K562 (cell line): ENCODE measurements at regions not wholly inside any gene's neighbourhood (a gene's known extent, or its start where the extent isn't known, plus 50 kb on each side); places are given as distances from the start of the nearest gene placed in this dataset.

Experiments
- ATAC-seq: fragments of 200-7000 bp; cut with Tn5 transposase; 3 replicates; pipeline ENCODE4 v1.9.1; 2020; ENCODE audit warnings: moderate library complexity
- BruUV-seq: library from RNA; stranded (reverse); fragments of 400-500 nt; replicated peaks from 2 replicates; lab custom pipeline; 2021; lab: Mats Ljungman, UMichigan
- CTCF ChIA-PET: fragments of 300-600 bp; formaldehyde crosslinking; extraction: SDS; loops from one replicate; lab custom pipeline; 2021; ENCODE audit warnings: low intra/inter-chr PET ratio; lab: Yijun Ruan, JAX
- POLR2A ChIA-PET: fragments of 300-600, 350-650 bp; sonication (Branson Sonifier 250); formaldehyde crosslinking; extraction: SDS; loops from one replicate; lab custom pipeline; 2021; ENCODE audit warnings: antibody characterized with exemption, inconsistent platforms; lab: Yijun Ruan, JAX
- DNase-seq, 4 experiments: peaks; one replicate each; pipeline versions ENCODE4 v3.0.0 to v3.0.0-alpha.2; 2011 to 2018; ENCODE audit warnings: low spot score in 3 of 4, mixed read lengths in 3 of 4; ENCODE audit errors: extremely low read depth in 1 of 4
- FAIRE-seq: peaks from 2 replicates; lab custom pipeline; 2011; peaks lifted over from hg19 to GRCh38; lab: Jason Lieb, UNC
- H2AFZ ChIP-seq: 2 replicates; pipeline ENCODE4 v1.6.0; 2011; ENCODE audit warnings: low read depth, low read length, control low read depth, inconsistent platforms
- H3K27ac ChIP-seq: fragments of 200-600 bp; 3 replicates; pipeline ENCODE4 v1.8.0; 2011; ENCODE audit warnings: low read depth, mild to moderate bottlenecking, control low read depth, inconsistent platforms, low read length, moderate library complexity, mixed read lengths; ENCODE audit errors: extremely low read depth
- H3K27me3 ChIP-seq, 2 experiments: fragments of 300-600 bp in 1 of 2; 2 replicates in 1 of 2; 3 replicates in 1 of 2; pipeline versions ENCODE4 v1.6.0 to v1.8.0; 2011; ENCODE audit warnings: inconsistent platforms in 2 of 2, low read length in 2 of 2, mild to moderate bottlenecking in 1 of 2, mixed read lengths in 1 of 2, moderate library complexity in 1 of 2; ENCODE audit not compliant: control insufficient read depth in 2 of 2, insufficient read depth in 2 of 2
- H3K36me3 ChIP-seq: fragments of 300-600 bp; 3 replicates; pipeline ENCODE4 v1.8.0; 2011; ENCODE audit warnings: mild to moderate bottlenecking, low read length, inconsistent platforms; ENCODE audit not compliant: control insufficient read depth, insufficient read depth
- H3K4me1 ChIP-seq, 2 experiments: fragments of 200-600 bp in 1 of 2; replicated peaks in 1 of 2; 2 replicates in 1 of 2; 3 replicates in 1 of 2; pipeline versions ENCODE4 v1.5.1 to v1.8.0; 2011; ENCODE audit warnings: inconsistent platforms in 2 of 2, low read length in 2 of 2, mild to moderate bottlenecking in 1 of 2, mixed read lengths in 1 of 2, moderate library complexity in 1 of 2; ENCODE audit not compliant: control insufficient read depth in 2 of 2, insufficient read depth in 2 of 2
- H3K4me2 ChIP-seq: 2 replicates; pipeline ENCODE4 v1.6.1; 2011; ENCODE audit warnings: low read length, control low read depth, inconsistent platforms, mixed read lengths; ENCODE audit not compliant: insufficient read depth
- H3K4me3 ChIP-seq: fragments of 200-600 bp; sonication (generic), shearing (Covaris generic); 2 replicates; pipeline ENCODE4 v1.5.1; 2016; ENCODE audit warnings: control low read depth, inconsistent platforms
- H3K79me2 ChIP-seq: fragments of 200-600 bp; 3 replicates; pipeline ENCODE4 v1.8.0; 2011; ENCODE audit warnings: low read length, inconsistent platforms; ENCODE audit not compliant: control insufficient read depth, insufficient read depth
- H3K9ac ChIP-seq, 2 experiments: 2 replicates each; pipeline versions ENCODE4 v1.6.0 to v1.6.1; 2011; ENCODE audit warnings: low read depth in 2 of 2, low read length in 2 of 2, control low read depth in 1 of 2, inconsistent platforms in 1 of 2, mild to moderate bottlenecking in 1 of 2, mixed read lengths in 1 of 2; ENCODE audit not compliant: insufficient read depth in 1 of 2
- H3K9me1 ChIP-seq: one replicate; pipeline ENCODE4 v1.6.0; 2011; ENCODE audit warnings: inconsistent platforms, mild to moderate bottlenecking, low read length, moderate library complexity; ENCODE audit not compliant: control insufficient read depth, insufficient read depth
- H3K9me3 ChIP-seq: replicated peaks from 2 replicates; pipeline ENCODE4 v1.5.1; 2011; ENCODE audit warnings: low read depth, low read length, inconsistent platforms; ENCODE audit not compliant: control insufficient read depth, insufficient read depth
- H4K20me1 ChIP-seq: replicated peaks from 2 replicates; pipeline ENCODE4 v1.6.1; 2011; ENCODE audit warnings: low read length, inconsistent platforms, mixed read lengths; ENCODE audit not compliant: control insufficient read depth, insufficient read depth
- ARID4B ChIP-seq: sonication (generic); formaldehyde crosslinking; IDR thresholded peaks from 2 replicates; pipeline ENCODE4 v1.8.0; 2022; ENCODE audit warnings: mild to moderate bottlenecking, missing genetic modification reagents
- BCL6 ChIP-seq: fragments of 250-450 bp; sonication (Bioruptor Pico); IDR thresholded peaks from 2 replicates; pipeline ENCODE4 v1.4.0; 2020
- DDX20 ChIP-seq: fragments of 450-650 bp; IDR thresholded peaks from 2 replicates; pipeline ENCODE4 v1.6.1; 2016; ENCODE audit warnings: missing genetic modification characterization, low read depth, mild to moderate bottlenecking, missing compliant biosample characterization, moderate library complexity
- DEAF1 ChIP-seq: fragments of 450-650 bp; formaldehyde crosslinking; IDR thresholded peaks from 2 replicates; pipeline ENCODE4 v1.4.0; 2020; ENCODE audit warnings: mild to moderate bottlenecking, moderate library complexity
- FOXJ3 ChIP-seq: sonication (generic); formaldehyde crosslinking; IDR thresholded peaks from 2 replicates; pipeline ENCODE4 v1.4.0; 2020; ENCODE audit warnings: mild to moderate bottlenecking, missing genetic modification reagents
- NFE2 ChIP-seq: IDR thresholded peaks from 2 replicates; pipeline ENCODE4 v1.6.1; 2014; ENCODE audit warnings: antibody characterized with exemption, low read depth
- OTX1 ChIP-seq: fragments of 450-650 bp; formaldehyde crosslinking; IDR thresholded peaks from 2 replicates; pipeline ENCODE4 v1.4.0; 2022; ENCODE audit warnings: mild to moderate bottlenecking
- SLC30A9 ChIP-seq: fragments of 250-450 bp; sonication (Bioruptor Pico); IDR thresholded peaks from 2 replicates; pipeline ENCODE4 v1.8.0; 2022; ENCODE audit warnings: mild to moderate bottlenecking, moderate library complexity
- TAF1 ChIP-seq: IDR thresholded peaks from 2 replicates; pipeline ENCODE4 v1.6.1; 2011; ENCODE audit warnings: mild to moderate bottlenecking, low read length, moderate library complexity; ENCODE audit not compliant: insufficient read depth, control insufficient read depth, severe bottlenecking; ENCODE audit errors: extremely low read depth
- ZBTB17 ChIP-seq: fragments of 450-650 bp; formaldehyde crosslinking; IDR thresholded peaks from 2 replicates; pipeline ENCODE4 v1.4.0; 2020; ENCODE audit warnings: mild to moderate bottlenecking
- ZHX1 ChIP-seq: fragments of 150-350 bp; conservative IDR thresholded peaks from 2 replicates; pipeline ENCODE4 v1.6.1; 2014; ENCODE audit warnings: low read length
- ZKSCAN3 ChIP-seq: fragments of 250-450 bp; sonication (Bioruptor Pico); IDR thresholded peaks from 2 replicates; pipeline ENCODE4 v1.4.0; 2020
- ZNF143 ChIP-seq: sonication (generic); formaldehyde crosslinking; IDR thresholded peaks from 2 replicates; pipeline ENCODE4 v1.9.0; 2022; ENCODE audit warnings: mild to moderate bottlenecking, missing genetic modification reagents
- ZNF436 ChIP-seq: fragments of 250-450, 450-650 bp; sonication (Bioruptor Pico); formaldehyde crosslinking; IDR thresholded peaks from 2 replicates; pipeline ENCODE4 v1.7.0; 2020; ENCODE audit warnings: mild to moderate bottlenecking
- ZNF507 ChIP-seq: conservative IDR thresholded peaks from 2 replicates; pipeline ENCODE4 v1.6.1; 2017; ENCODE audit warnings: missing genetic modification characterization, missing compliant biosample characterization
- WGBS: fragments of 100-300 bp; shearing (Covaris generic); methylation state at CpG from one replicate; pipeline ENCODE4 v1.1.6; 2016; ENCODE audit warnings: low coverage, mixed read lengths; ENCODE audit not compliant: insufficient coverage; ENCODE audit errors: missing lambda C conversion rate; 5-methylcytosine and 5-hydroxymethylcytosine counted together
- in situ Hi-C: fragments of 300-500 bp; cut with MboI; formaldehyde crosslinking; loops from 4 replicates; pipeline ENCODE4 v1.15.0; 2018; ENCODE audit warnings: inconsistent platforms, mixed read lengths
- intact Hi-C: fragments of 100-400 bp; cut with micrococcal nuclease; formaldehyde crosslinking; loops from 2 replicates; pipeline ENCODE4 v1.14.2; 2022

- H2AFZ ChIP-seq = no peak overlapping the region
- POLR2A ChIA-PET = no interaction called here
- in situ Hi-C loops = no loop called here
- H3K27me3 ChIP-seq = no peaks in the 10 kb centered on the region
- no peak for DNase-seq
- no peak overlapping the region for H3K4me3 ChIP-seq
- no peak for FAIRE-seq
- ATAC-seq = no peak
- H3K9ac ChIP-seq = no peak overlapping the region
- 3% methylated on average over 4 of the region's 4 CpGs for WGBS
- no peak overlapping the region for H3K27ac ChIP-seq
- intact Hi-C loops = no loop called here
- no peaks in the 10 kb centered on the region for H3K4me1 ChIP-seq
- no peaks in the 10 kb centered on the region for H3K36me3 ChIP-seq
- CTCF ChIA-PET = no interaction called here
- BruUV-seq = no TSS peak
- H3K79me2 ChIP-seq = no peaks in the 10 kb centered on the region
- H3K4me2 ChIP-seq = no peak overlapping the region
- no peaks in the 10 kb centered on the region for H3K9me1 ChIP-seq
- H4K20me1 ChIP-seq = no peaks in the 10 kb centered on the region
- no peaks in the 10 kb centered on the region for H3K9me3 ChIP-seq
- TF ChIP-seq ARID4B (CRISPR knock-in tag) (no peak), FOXJ3 (no peak), ZNF143 (CRISPR knock-in tag) (no peak), SLC30A9 (CRISPR knock-in tag) (no peak), DEAF1 (CRISPR knock-in tag) (no peak), ZHX1 (no peak), DDX20 (tag) (no peak), NFE2 (no peak), OTX1 (CRISPR knock-in tag) (no peak), BCL6 (CRISPR knock-in tag) (no peak), ZNF436 (CRISPR knock-in tag) (no peak), TAF1 (no peak), ZNF507 (tag) (no peak), ZBTB17 (CRISPR knock-in tag) (no peak), ZKSCAN3 (CRISPR knock-in tag) (no peak)
Measured at GRCh38 chr17:70912716-70913485, 743.6 kb downstream of the KCNJ2 start.
